ENCODE measurements at regions not wholly inside any gene's neighbourhood (a gene's known extent, or its start where the extent isn't known, plus 50 kb on each side); places are given as distances from the start of the nearest gene placed in this dataset.

- TF ChIP-seq EZH2phosphoT487 (IDR thresholded peaks at IDR 0.05; ENCODE audit: borderline replicate concordance, low read length), result no peak
- TF ChIP-seq, protein P1, sequence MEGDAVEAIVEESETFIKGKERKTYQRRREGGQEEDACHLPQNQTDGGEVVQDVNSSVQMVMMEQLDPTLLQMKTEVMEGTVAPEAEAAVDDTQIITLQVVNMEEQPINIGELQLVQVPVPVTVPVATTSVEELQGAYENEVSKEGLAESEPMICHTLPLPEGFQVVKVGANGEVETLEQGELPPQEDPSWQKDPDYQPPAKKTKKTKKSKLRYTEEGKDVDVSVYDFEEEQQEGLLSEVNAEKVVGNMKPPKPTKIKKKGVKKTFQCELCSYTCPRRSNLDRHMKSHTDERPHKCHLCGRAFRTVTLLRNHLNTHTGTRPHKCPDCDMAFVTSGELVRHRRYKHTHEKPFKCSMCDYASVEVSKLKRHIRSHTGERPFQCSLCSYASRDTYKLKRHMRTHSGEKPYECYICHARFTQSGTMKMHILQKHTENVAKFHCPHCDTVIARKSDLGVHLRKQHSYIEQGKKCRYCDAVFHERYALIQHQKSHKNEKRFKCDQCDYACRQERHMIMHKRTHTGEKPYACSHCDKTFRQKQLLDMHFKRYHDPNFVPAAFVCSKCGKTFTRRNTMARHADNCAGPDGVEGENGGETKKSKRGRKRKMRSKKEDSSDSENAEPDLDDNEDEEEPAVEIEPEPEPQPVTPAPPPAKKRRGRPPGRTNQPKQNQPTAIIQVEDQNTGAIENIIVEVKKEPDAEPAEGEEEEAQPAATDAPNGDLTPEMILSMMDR (conservative IDR thresholded peaks at IDR 0.05; ENCODE audit: low read depth, low read length), result no peak
These were observed 886.3 kb upstream of the RBFOX1 start for GRCh38 chr16:6446370-6446769.
